SK-N-SH (cell line): ENCODE measurements at regions not wholly inside any gene's neighbourhood (a gene's known extent, or its start where the extent isn't known, plus 50 kb on each side); places are given as distances from the start of the nearest gene placed in this dataset.
A peak's percentile ranks its signal among the peaks of the same experiment; 100 is the strongest.

Experiments used
- CTCF ChIA-PET: fragments of 300-600, 350-600 bp; formaldehyde crosslinking; extraction: SDS; loops from one replicate; lab custom pipeline; 2021; lab: Yijun Ruan, JAX
- POLR2A ChIA-PET: fragments of 350-600 bp; sonication (Branson Sonifier 250); formaldehyde crosslinking; extraction: SDS; loops from one replicate; lab custom pipeline; 2020; ENCODE audit warnings: antibody characterized with exemption, inconsistent platforms; lab: Yijun Ruan, JAX
- DNase-seq: peaks from one replicate; pipeline ENCODE4 v3.0.0; 2012
- H2AFZ ChIP-seq: fragments of 200-600 bp; sonication (generic); 2 replicates; pipeline ENCODE4 v1.8.1; 2016; ENCODE audit warnings: antibody characterized with exemption, mild to moderate bottlenecking, low read depth
- H3F3A ChIP-seq: fragments of 200-600 bp; sonication (generic); replicated peaks from 2 replicates; pipeline ENCODE3; 2016; ENCODE audit warnings: antibody characterized with exemption, mild to moderate bottlenecking; ENCODE audit not compliant: insufficient read depth
- H3K27ac ChIP-seq, 2 experiments: fragments of 200-500 bp in 1 of 2; fragments of 200-600 bp in 1 of 2; sonication (Bioruptor generic) in 1 of 2; sonication (generic), shearing (Covaris generic) in 1 of 2; 2 replicates each; pipeline versions ENCODE4 v1.5.1 to v1.6.1; 2014 to 2016; ENCODE audit warnings: low read depth in 2 of 2, inconsistent platforms in 1 of 2, low read length in 1 of 2, mild to moderate bottlenecking in 1 of 2, mixed read lengths in 1 of 2
- H3K27me3 ChIP-seq: fragments of 200-600 bp; sonication (generic), shearing (Covaris generic); 2 replicates; pipeline ENCODE4 v1.6.1; 2016; ENCODE audit warnings: mixed run types; ENCODE audit not compliant: insufficient read depth
- H3K36me3 ChIP-seq, 2 experiments: fragments of 200-500 bp in 1 of 2; fragments of 200-600 bp in 1 of 2; sonication (Bioruptor generic) in 1 of 2; sonication (generic) in 1 of 2; replicated peaks in 1 of 2; 2 replicates each; pipeline versions ENCODE3 to v1.5.1; 2014 to 2016; ENCODE audit warnings: low read length in 1 of 2, mild to moderate bottlenecking in 1 of 2; ENCODE audit not compliant: insufficient read depth in 2 of 2, control insufficient read depth in 1 of 2
- H3K4me1 ChIP-seq, 2 experiments: fragments of 200-500 bp in 1 of 2; fragments of 200-600 bp in 1 of 2; sonication (Bioruptor generic) in 1 of 2; sonication (generic), shearing (Covaris generic) in 1 of 2; 2 replicates each; pipeline versions ENCODE4 v1.5.1 to v1.6.1; 2014 to 2016; ENCODE audit warnings: low read depth in 1 of 2, low read length in 1 of 2, mixed run types in 1 of 2; ENCODE audit not compliant: insufficient read depth in 2 of 2, control insufficient read depth in 1 of 2
- H3K4me2 ChIP-seq: fragments of 200-600 bp; sonication (generic), shearing (Covaris generic); 2 replicates; pipeline ENCODE4 v1.6.1; 2017; ENCODE audit warnings: mixed run types
- H3K4me3 ChIP-seq, 2 experiments: fragments of 200-500 bp in 1 of 2; fragments of 200-600 bp in 1 of 2; sonication (Bioruptor generic) in 1 of 2; sonication (generic), shearing (Covaris generic) in 1 of 2; 2 replicates each; pipeline versions ENCODE4 v1.5.1 to v1.8.1; 2014 to 2016; ENCODE audit warnings: low read depth in 2 of 2, inconsistent platforms in 1 of 2, low read length in 1 of 2, mild to moderate bottlenecking in 1 of 2, mixed read lengths in 1 of 2, moderate library complexity in 1 of 2
- H3K79me2 ChIP-seq: fragments of 200-600 bp; sonication (generic); 2 replicates; pipeline ENCODE4 v1.8.1; 2017; ENCODE audit warnings: mild to moderate bottlenecking; ENCODE audit not compliant: insufficient read depth
- H3K9ac ChIP-seq: fragments of 200-600 bp; sonication (generic); 2 replicates; pipeline ENCODE4 v1.6.1; 2017; ENCODE audit warnings: mixed run types
- H3K9me2 ChIP-seq: fragments of 200-600 bp; sonication (generic); 2 replicates; pipeline ENCODE4 v1.6.1; 2017; ENCODE audit warnings: mixed run types
- H3K9me3 ChIP-seq: fragments of 200-600 bp; sonication (generic); 2 replicates; pipeline ENCODE4 v1.6.1; 2017; ENCODE audit warnings: mixed run types, mild to moderate bottlenecking, moderate library complexity
- H4K20me1 ChIP-seq: fragments of 200-600 bp; sonication (generic); 2 replicates; pipeline ENCODE4 v1.6.1; 2017; ENCODE audit warnings: mild to moderate bottlenecking, mixed run types; ENCODE audit not compliant: insufficient read depth
- CHD2 ChIP-seq: fragments of 150-350 bp; IDR thresholded peaks from 2 replicates; pipeline ENCODE4 v1.6.1; 2018; ENCODE audit warnings: low read length; ENCODE audit not compliant: partially characterized antibody
- GATA2 ChIP-seq: sonication (generic); formaldehyde crosslinking; IDR thresholded peaks from 2 replicates; pipeline ENCODE4 v1.5.0; 2020; ENCODE audit warnings: mild to moderate bottlenecking, missing genetic modification reagents
- IRF3 ChIP-seq: fragments of 150-350 bp; IDR thresholded peaks from 2 replicates; pipeline ENCODE4 v1.6.1; 2016; ENCODE audit warnings: mild to moderate bottlenecking, low read depth, low read length
- JUND ChIP-seq: IDR thresholded peaks from 2 replicates; pipeline ENCODE4 v1.4.0; 2012
- NRF1 ChIP-seq: IDR thresholded peaks from 2 replicates; pipeline ENCODE4 v1.6.1; 2012; ENCODE audit warnings: low read depth, mild to moderate bottlenecking, low read length
- PBX3 ChIP-seq: IDR thresholded peaks from 2 replicates; pipeline ENCODE4; 2012
- RCOR1 ChIP-seq: fragments of 150-350 bp; IDR thresholded peaks from 2 replicates; pipeline ENCODE4 v1.6.1; 2017; ENCODE audit warnings: antibody characterized with exemption, low read length
- TAF1 ChIP-seq: IDR thresholded peaks from 2 replicates; pipeline ENCODE4 v1.6.1; 2012; ENCODE audit warnings: low read depth, mild to moderate bottlenecking, low read length, moderate library complexity, borderline replicate concordance
- USF2 ChIP-seq: fragments of 150-350 bp; IDR thresholded peaks from 2 replicates; pipeline ENCODE4 v1.6.1; 2017; ENCODE audit warnings: antibody characterized with exemption, low read length, low read depth, borderline replicate concordance
- YY1 ChIP-seq: IDR thresholded peaks from 2 replicates; pipeline ENCODE4 v1.4.0; 2012; ENCODE audit warnings: low read depth, mild to moderate bottlenecking
- WGBS: methylation state at CpG from one replicate; pipeline ENCODE4 v1.1.6; 2017; ENCODE audit warnings: low lambda C conversion rate; 5-methylcytosine and 5-hydroxymethylcytosine counted together

DNA sequence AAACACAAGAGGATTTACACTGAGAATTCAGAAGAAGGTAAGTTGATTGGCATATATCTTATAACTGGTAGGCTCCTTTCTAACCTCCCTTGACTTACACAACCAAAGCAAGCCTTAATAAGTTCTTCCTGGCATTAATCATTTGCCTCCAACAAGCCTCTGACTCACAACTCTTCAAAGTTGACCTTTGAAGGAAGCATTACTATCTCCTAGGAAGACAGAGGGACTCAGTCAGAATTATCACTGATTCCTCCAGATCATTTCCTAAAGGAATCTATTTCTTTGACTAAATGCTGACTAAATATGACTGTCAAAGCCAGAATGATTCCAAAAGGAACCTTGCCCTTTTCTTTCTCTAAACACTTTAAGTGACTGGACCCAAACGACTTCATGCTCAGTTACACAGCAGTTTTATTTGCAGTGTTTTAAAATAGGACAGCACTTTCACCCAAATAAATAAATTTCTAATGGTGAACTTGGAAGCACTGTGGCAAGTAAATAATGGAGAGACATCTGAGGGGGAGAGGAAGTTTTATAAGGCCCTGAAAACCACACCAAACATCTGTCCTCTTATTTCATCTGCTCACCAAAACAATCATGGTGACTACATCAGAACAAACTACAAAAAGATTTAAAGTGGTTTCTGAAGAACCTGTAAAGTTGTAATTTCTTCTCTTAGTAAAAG is 128.2 kb downstream of the KLHL28 start:
- Histone ChIP-seq H3K27ac (no peak overlapping the region), H2AFZ (no peak overlapping the region), H3K9ac (no peak overlapping the region), H3K36me3 (no peaks in the 10 kb centered on the region), H3K4me1 (no peaks in the 10 kb centered on the region), H3F3A (no peaks in the 10 kb centered on the region), H3K4me3 (no peak overlapping the region), H3K27me3 (no peaks in the 10 kb centered on the region), H3K9me2 (no peaks in the 10 kb centered on the region), H3K9me3 (no peaks in the 10 kb centered on the region), H4K20me1 (no peaks in the 10 kb centered on the region), H3K79me2 (no peaks in the 10 kb centered on the region), H3K4me2 (no peak overlapping the region)
- 0% methylated on average over 1 of the region's 1 CpG for WGBS
- POLR2A ChIA-PET, result no interaction called here
- TF ChIP-seq RCOR1, result no peak
- no peak for TF ChIP-seq IRF3
- 0 out of 2 replicates have a peak, but pooled peaks have one; percentile 17 for TF ChIP-seq PBX3
- CTCF ChIA-PET, result no interaction called here
- DNase-seq, result no peak

- Histone ChIP-seq H3K79me2 (no peaks in the 10 kb centered on the region), H3K4me3 (no peak overlapping the region), H3K27me3 (no peaks in the 10 kb centered on the region), H3K36me3 (no peaks in the 10 kb centered on the region), H4K20me1 (no peaks in the 10 kb centered on the region), H3K4me2 (no peak overlapping the region), H3K9me2 (no peaks in the 10 kb centered on the region), H3K9ac (no peak overlapping the region), H3K9me3 (no peaks in the 10 kb centered on the region), H3K27ac (no peak overlapping the region), H2AFZ (no peak overlapping the region), H3K4me1 (no peaks in the 10 kb centered on the region), H3F3A (no peaks in the 10 kb centered on the region)
- ChIA-PET POLR2A (no interaction called here), CTCF (interaction anchor here (1.6 kb wide), 1 partner anchor 16 kb away, joined by 4 read pairs; no protein-coding TSS in a partner anchor)
- no peak for DNase-seq
- no peak for TF ChIP-seq YY1
- no peak for TF ChIP-seq USF2
- TF ChIP-seq TAF1, result no peak
- TF ChIP-seq RCOR1, result no peak
- TF ChIP-seq JUND, result no peak
- no peak for TF ChIP-seq GATA2 (CRISPR knock-in tag)
- TF ChIP-seq CHD2, result no peak
- TF ChIP-seq NRF1, result no peak
- WGBS, result 10% methylated on average over 1 of the region's 1 CpG
Measured at GRCh38 chr14:44830371-44830770, 131.4 kb downstream of the KLHL28 start.
